GM21515 (cell line): ENCODE measurements at regions not wholly inside any gene's neighbourhood (a gene's known extent, or its start where the extent isn't known, plus 50 kb on each side); places are given as distances from the start of the nearest gene placed in this dataset.
"Not testable (repeated sequence)": the region's sequence is repeated elsewhere in the genome, so short reads cannot be mapped to it uniquely, and the experiment has no call there.

Experiments used
- ATAC-seq: cut with Tn5 transposase; IDR thresholded peaks from one replicate; pipeline ENCODE4 v1.9.1; 2021; ENCODE audit not compliant: unreplicated experiment

GRCh38 chr3:124353691-124354090 lies 361.8 kb upstream of the ROPN1 start:
- ATAC-seq: no peak

DNA sequence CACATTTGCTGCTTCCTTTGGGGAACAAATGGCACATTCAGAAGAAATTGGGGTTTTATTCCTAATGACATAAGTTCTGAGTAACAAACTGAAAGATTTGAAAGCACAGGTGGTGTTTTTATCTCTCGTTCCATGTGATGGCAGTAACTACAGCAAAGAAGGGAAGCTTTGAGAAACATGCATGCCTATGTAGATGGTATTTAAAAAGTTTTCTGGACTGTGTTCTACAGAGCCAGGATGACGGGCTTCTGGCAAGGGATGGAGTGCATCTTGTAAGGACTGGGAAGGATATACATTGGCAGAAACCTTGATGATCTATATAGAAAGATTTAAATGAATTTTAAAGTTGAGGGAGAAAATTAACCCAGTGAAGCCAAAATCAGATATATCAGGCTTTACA lies 362.2 kb upstream of the ROPN1 start:
- no peak for ATAC-seq

GRCh38 chr3:124358156-124358555 lies 366.2 kb upstream of the ROPN1 start:
- ATAC-seq: no peak

- ATAC-seq: no peak
These were observed 368.2 kb upstream of the ROPN1 start for GRCh38 chr3:124360155-124360554.

- ATAC-seq: no peak
These were observed 368.6 kb upstream of the ROPN1 start for GRCh38 chr3:124360563-124360962.

- no peak for ATAC-seq
These were observed 368.7 kb upstream of the UMPS start for GRCh38 chr3:124361566-124361965.

- ATAC-seq: no peak
These were observed 367.8 kb upstream of the UMPS start for GRCh38 chr3:124362455-124362854.

DNA sequence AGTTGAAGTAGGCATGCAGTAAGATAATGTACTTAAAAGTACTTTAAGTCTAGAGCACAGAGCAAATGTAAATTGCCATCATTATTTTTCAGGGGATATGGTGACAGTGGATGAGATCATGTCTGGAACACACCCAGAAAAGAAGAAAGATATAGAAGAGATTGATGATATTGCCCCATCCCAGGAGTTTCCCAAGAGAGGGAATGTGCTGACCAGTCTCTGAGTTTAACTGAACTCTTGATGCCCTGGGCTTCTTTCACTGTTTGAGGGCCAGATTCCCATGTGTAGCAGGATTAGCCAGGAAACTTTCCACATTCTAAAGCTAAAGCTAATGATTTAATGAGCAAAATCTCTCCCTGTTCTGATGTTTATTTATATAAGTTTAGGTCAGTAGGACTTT lies 366.8 kb upstream of the UMPS start:
- no peak for ATAC-seq

DNA sequence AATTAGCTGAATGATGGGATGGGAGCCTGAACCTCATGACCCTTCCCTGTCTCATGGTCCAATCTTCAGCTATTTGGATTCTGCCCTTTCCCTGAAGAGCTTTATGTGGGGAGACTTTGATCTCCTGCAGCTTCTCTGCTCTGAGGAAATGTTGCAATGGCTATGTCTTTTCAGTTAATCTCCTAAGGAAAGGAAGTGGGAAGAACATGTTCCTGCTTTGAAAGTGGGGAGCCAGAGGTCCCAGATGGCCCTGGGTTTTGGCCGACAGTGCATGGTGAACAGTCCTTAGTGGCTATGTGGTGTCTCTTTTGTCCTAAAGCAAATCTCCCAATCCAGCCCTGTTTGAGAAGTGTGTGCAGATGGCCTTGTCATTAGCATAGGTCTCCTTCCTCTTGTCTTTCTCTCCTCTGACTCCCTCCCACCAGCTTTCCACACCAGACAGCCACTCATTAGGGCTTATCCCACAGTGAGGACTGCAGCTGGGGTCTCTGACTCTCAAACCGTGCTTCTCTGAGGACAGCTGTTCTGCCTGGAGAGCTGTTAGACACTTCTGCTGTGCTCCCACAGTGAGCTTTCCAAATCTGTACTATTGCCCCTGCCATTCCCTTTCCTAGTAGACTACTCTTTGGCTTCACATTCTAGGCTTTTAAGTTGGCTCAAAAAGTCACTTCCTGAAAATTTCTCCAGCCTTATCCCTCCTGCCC lies 365.8 kb upstream of the UMPS start:
- ATAC-seq: no peak

- not testable (repeated sequence) for ATAC-seq
These were observed 363.6 kb upstream of the UMPS start for GRCh38 chr3:124366655-124367054.

DNA sequence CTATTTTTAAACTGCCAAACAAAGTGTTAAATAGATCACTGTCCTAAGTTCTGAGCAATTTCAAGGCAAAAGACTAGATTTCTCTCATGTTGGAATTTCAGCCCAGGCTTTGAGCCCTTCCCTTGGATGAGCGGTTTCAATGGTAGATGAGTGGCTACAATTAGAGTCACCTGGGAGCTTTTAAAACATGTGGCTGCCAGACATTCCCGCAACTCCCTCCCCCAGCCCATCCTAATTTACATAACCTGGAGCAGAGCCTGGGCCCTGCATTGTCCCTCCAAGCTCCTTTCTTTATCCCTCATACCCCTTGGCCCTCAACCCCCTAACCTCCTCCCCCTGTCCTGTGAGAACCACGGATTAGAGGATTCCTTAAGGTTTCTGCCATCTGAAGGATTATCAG lies 357.5 kb upstream of the UMPS start:
- ATAC-seq: no peak

- ATAC-seq: no peak
These were observed 356.7 kb upstream of the UMPS start for GRCh38 chr3:124373524-124373923.

DNA sequence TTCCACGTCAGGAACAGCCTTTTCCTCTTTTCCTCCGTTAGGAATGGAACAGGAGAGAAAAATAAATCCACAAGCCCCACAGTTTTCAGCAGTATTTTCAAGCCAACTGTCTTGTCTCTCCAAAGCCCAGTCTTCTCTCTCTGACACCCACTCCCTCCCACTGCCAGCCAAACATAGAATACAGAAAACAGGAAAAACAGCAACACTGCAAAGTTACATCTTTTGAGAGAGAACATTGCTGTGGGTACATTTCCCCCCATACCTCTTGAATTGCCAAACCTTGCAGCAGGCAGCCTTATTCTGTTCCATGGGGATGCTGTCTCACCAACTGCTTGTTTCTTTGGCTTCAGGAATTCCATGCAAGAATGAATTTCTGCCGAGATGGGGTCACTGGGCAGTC lies 355.7 kb upstream of the UMPS start:
- no peak for ATAC-seq

- no peak for ATAC-seq
These were observed 348.5 kb upstream of the UMPS start for GRCh38 chr3:124381575-124382333.

DNA sequence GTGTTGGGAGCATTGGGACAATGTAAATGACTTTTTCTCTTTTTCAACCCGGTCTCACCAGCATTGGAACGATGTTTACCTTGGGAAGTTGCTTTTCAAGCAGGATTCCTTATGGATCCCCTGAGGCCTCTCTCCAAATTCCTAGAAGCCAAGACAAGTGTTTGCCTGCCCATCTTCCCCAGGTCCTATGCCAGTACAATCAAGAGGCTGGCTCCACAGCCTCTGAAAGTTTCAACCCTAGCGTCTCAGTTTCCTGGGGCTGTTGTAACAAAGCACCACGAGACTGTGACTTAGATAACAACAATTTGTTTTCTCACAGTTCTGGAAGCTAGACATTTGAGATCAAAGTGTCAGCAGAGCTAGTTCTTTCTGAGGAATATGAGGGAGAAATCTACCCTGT lies 347.2 kb upstream of the UMPS start:
- no peak for ATAC-seq

DNA sequence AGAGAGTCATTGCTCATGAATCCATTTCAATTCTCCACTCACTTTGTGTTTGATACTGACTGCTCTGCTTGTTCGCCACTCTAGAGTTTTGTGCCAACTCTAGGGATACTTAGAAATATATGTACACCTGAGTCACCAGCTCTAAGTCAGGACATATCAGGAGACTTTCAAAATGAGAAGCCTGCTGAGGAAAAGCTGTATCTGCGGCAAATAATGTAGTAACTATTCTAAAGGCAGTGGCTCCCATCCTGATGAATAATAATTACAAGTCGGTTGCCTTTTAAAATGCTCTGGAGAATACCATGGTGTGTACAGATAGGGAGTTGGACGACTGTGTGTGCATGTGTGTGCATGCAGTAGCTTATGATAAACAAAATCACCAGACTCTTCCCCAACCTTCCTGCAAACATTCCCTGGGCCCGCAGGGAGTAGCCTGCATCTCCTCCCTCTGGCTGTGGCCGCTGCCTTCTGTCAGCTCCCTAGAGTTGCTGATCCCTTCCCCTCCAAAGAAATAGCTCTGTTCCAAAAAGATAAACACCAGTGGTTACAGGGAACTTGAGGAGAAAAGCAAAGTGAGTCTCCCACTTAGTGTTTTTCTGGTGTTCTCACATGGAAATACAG lies 346.3 kb upstream of the UMPS start:
- ATAC-seq: no peak

- no peak for ATAC-seq
These were observed 345.7 kb upstream of the UMPS start for GRCh38 chr3:124384527-124384926.

DNA sequence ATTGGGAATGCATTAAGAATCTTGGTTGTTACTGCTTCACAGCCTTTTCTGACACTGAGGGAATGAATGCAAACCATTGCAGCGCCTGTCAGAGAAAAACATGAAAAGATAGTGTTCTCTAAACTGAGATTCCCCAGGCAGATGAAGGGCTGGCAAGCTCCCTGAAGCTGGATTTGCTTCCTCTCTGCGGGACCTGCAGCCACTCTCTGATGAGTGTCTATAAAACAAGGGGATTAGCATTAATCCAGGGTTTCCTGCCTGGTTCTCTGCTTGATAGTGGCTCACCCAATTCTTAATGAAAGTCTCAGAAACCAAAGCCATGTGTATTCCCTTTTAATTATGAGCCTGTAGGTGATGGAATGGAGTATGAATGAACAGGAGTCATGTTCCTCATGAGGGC lies 344.3 kb upstream of the UMPS start:
- no peak for ATAC-seq

DNA sequence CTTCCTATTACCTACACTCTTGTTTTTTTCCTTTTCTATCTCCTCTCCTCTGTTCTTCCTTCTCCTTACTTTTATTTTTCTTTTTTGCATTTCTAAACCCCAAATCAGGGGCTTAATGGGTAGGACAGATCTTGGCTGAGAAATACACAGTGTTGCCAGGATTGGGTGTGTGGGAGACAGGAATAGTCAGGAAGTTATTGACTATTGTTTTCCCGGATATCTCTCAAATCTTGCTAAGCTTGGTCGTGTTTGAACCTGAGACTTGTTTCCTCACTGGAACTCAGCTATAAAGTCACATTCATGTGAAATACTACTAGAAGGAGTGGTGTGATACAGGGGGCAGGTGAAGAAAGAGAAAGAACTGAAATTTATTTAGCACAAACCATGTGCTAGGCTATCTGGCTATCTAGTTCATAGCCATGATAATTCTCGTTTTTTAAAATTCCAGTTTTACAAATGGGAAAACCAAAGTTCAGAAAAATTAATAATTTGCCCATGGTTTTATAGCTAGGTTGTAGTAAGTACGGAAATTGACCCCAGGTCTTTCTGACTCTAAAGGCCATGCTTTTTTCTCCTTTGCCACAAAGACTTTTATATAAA lies 343.2 kb upstream of the UMPS start:
- no peak for ATAC-seq

DNA sequence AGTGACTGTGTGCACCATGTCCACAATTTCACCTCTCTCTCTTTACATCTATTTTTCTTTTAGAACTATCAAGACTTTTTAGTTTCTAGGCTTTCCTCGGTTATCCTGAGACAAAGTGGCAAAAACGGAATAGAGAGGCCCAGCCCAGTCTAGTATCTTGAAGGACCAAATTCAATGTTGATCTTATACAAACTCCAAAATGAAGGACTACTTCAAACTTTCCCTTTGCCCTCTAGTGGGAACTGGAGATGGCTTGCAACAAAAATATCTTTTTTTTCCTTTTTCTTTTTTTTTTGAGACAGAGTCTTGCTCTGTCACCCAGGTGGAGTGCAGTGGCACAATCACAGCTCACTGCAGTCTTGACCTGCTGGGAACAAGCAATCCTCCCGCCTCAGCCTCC lies 338.5 kb upstream of the UMPS start:
- no peak for ATAC-seq

GRCh38 chr3:124393340-124393739 lies 336.9 kb upstream of the UMPS start:
- ATAC-seq: no peak

GRCh38 chr3:124395162-124395561 lies 335.1 kb upstream of the UMPS start:
- no peak for ATAC-seq
